GM18507 (cell line): ENCODE measurements at regions not wholly inside any gene's neighbourhood (a gene's known extent, or its start where the extent isn't known, plus 50 kb on each side); places are given as distances from the start of the nearest gene placed in this dataset.

Experiments
- DNase-seq: peaks from one replicate; pipeline ENCODE4 v3.0.0; 2011; ENCODE audit warnings: low read depth; ENCODE audit not compliant: insufficient read length; ENCODE audit errors: extremely low spot score
- FAIRE-seq: peaks from 2 replicates; lab custom pipeline; 2011; peaks lifted over from hg19 to GRCh38; lab: Jason Lieb, UNC

DNA sequence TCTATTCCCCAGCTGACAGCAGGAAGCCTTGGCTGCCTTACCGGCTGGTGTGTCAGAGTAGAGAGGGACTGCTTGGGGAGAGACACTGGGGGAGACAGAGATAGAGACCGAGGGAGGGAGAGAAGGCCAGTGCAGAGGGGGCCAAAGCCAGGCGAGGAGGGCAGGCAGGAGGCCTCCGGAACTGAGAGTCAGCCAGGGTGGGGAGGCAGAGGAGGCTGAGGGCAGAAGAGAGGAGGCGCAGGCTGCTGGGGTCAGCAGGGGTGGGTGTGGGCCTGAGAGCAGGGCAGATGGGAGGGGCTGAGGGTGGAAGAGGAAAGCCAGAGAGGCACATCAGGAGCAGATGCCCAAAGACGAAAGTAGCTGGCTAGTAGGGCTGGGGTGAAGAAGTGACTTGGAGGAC is 57.2 kb upstream of the PAX2 start:
- DNase-seq (no peak), FAIRE-seq (no peak)

- DNase-seq (no peak), FAIRE-seq (no peak)
These were observed 51.6 kb upstream of the PAX2 start for GRCh38 chr10:100693821-100694220.
